Endodermal cell (in vitro differentiated cells): ENCODE measurements at regions not wholly inside any gene's neighbourhood (a gene's known extent, or its start where the extent isn't known, plus 50 kb on each side); places are given as distances from the start of the nearest gene placed in this dataset.

Experiments used
- DNase-seq: peaks from one replicate; pipeline ENCODE4 v3.0.0-alpha.2; 2017
- H3K27ac ChIP-seq: 2 replicates; pipeline ENCODE4 v1.5.1; 2013; ENCODE audit warnings: mild to moderate bottlenecking, low read depth, low read length, moderate library complexity
- H3K27me3 ChIP-seq: 2 replicates; pipeline ENCODE4 v1.6.1; 2013; ENCODE audit warnings: mild to moderate bottlenecking, low read length, moderate library complexity; ENCODE audit not compliant: insufficient read depth, control insufficient read depth, poor library complexity, severe bottlenecking
- H3K36me3 ChIP-seq: 2 replicates; pipeline ENCODE4 v1.7.0; 2013; ENCODE audit warnings: mild to moderate bottlenecking, low read length, moderate library complexity; ENCODE audit not compliant: control insufficient read depth, insufficient read depth
- H3K4me1 ChIP-seq: one replicate; pipeline ENCODE4 v1.7.0; 2013; ENCODE audit warnings: low read length; ENCODE audit not compliant: control insufficient read depth, insufficient read depth
- H3K4me3 ChIP-seq: 2 replicates; pipeline ENCODE4 v1.5.1; 2013; ENCODE audit warnings: mild to moderate bottlenecking, low read length, moderate library complexity
- H3K9ac ChIP-seq: 2 replicates; pipeline ENCODE4 v1.6.1; 2013; ENCODE audit warnings: mild to moderate bottlenecking, low read length, moderate library complexity; ENCODE audit not compliant: poor library complexity, severe bottlenecking; ENCODE audit errors: extremely low read depth
- H3K9me3 ChIP-seq: 2 replicates; pipeline ENCODE4 v1.6.1; 2013; ENCODE audit warnings: mild to moderate bottlenecking, low read length, moderate library complexity; ENCODE audit not compliant: control insufficient read depth
- H3K27ac Mint-ChIP-seq: 2 replicates; pipeline ENCODE4 v1.8.0; 2020; ENCODE audit warnings: mixed read lengths
- H3K27me3 Mint-ChIP-seq: 2 replicates; pipeline ENCODE4 v1.8.0; 2021; ENCODE audit warnings: mild to moderate bottlenecking, mixed read lengths; ENCODE audit not compliant: insufficient read depth
- H3K36me3 Mint-ChIP-seq: 2 replicates; pipeline ENCODE4 v1.8.0; 2020; ENCODE audit warnings: low read depth, mixed read lengths
- H3K4me1 Mint-ChIP-seq: 2 replicates; pipeline ENCODE4 v1.8.0; 2020; ENCODE audit warnings: mixed read lengths
- H3K4me3 Mint-ChIP-seq: 2 replicates; pipeline ENCODE4 v1.8.0; 2020; ENCODE audit warnings: mild to moderate bottlenecking, moderate library complexity, mixed read lengths
- H3K9me3 Mint-ChIP-seq: 2 replicates; pipeline ENCODE4 v1.8.0; 2020; ENCODE audit warnings: mild to moderate bottlenecking, mixed read lengths
- CTCF ChIP-seq: fragments of 200-600 bp; sonication (generic); conservative IDR thresholded peaks from 2 replicates; pipeline ENCODE4 v1.5.0; 2021; ENCODE audit warnings: antibody characterized with exemption, mild to moderate bottlenecking
- WGBS, 2 experiments: methylation state at CpG; one replicate each; pipeline versions ENCODE4 v1.1.5 to v1.1.7; 2013; ENCODE audit warnings: missing lambda C conversion rate in 2 of 2, mixed read lengths in 1 of 2; ENCODE audit not compliant: insufficient coverage in 1 of 2, insufficient read length in 1 of 2; 5-methylcytosine and 5-hydroxymethylcytosine counted together

- 81 to 90% methylated on average over 3 of the region's 3 CpGs for WGBS, 2 experiments
- peaks cover 3% of the 10 kb centered on the region for H3K27me3 Mint-ChIP-seq
- Histone ChIP-seq H3K9ac (no peak overlapping the region), H3K27ac (no peak overlapping the region), H3K27me3 (peaks cover 30% of the 10 kb centered on the region), H3K4me3 (no peak overlapping the region), H3K36me3 (no peaks in the 10 kb centered on the region), H3K9me3 (no peaks in the 10 kb centered on the region), H3K4me1 (no peaks in the 10 kb centered on the region)
- peaks cover 3% of the 10 kb centered on the region for H3K9me3 Mint-ChIP-seq
- no peak overlapping the region for H3K27ac Mint-ChIP-seq
- no peaks in the 10 kb centered on the region for H3K36me3 Mint-ChIP-seq
- TF ChIP-seq CTCF: peak; percentile 39
- H3K4me1 Mint-ChIP-seq: peaks cover 2% of the 10 kb centered on the region
- DNase-seq: no peak
- no peak overlapping the region for H3K4me3 Mint-ChIP-seq
Measured at GRCh38 chr1:219703368-219703639, 90.4 kb upstream of the ZC3H11B start.

GRCh38 chr1:219701476-219701875, 88.6 kb upstream of the ZC3H11B start:
- H3K27me3 Mint-ChIP-seq: peaks cover 3% of the 10 kb centered on the region
- H3K9me3 Mint-ChIP-seq: peaks cover 2% of the 10 kb centered on the region
- Histone ChIP-seq H3K27ac (no peak overlapping the region), H3K27me3 (peaks cover 29% of the 10 kb centered on the region), H3K36me3 (no peaks in the 10 kb centered on the region), H3K9me3 (no peaks in the 10 kb centered on the region), H3K9ac (no peak overlapping the region), H3K4me3 (no peak overlapping the region), H3K4me1 (no peaks in the 10 kb centered on the region)
- no peak overlapping the region for H3K4me3 Mint-ChIP-seq
- DNase-seq: no peak
- no peaks in the 10 kb centered on the region for H3K36me3 Mint-ChIP-seq
- H3K4me1 Mint-ChIP-seq: peaks cover 2% of the 10 kb centered on the region
- TF ChIP-seq CTCF: no peak
- WGBS, 2 experiments: 92 to 97% methylated on average over 2 to 3 of the region's 3 CpGs
- H3K27ac Mint-ChIP-seq: no peak overlapping the region

GRCh38 chr1:219699870-219700269, 87.0 kb upstream of the ZC3H11B start:
- Mint-ChIP-seq H3K27me3 (no peaks in the 10 kb centered on the region), H3K36me3 (no peaks in the 10 kb centered on the region), H3K9me3 (no peaks in the 10 kb centered on the region), H3K4me3 (no peak overlapping the region), H3K27ac (no peak overlapping the region), H3K4me1 (peaks cover 2% of the 10 kb centered on the region)
- DNase-seq: no peak
- H3K27ac ChIP-seq: no peak overlapping the region
- H3K9ac ChIP-seq: no peak overlapping the region
- H3K9me3 ChIP-seq: no peaks in the 10 kb centered on the region
- no peak for TF ChIP-seq CTCF
- no peaks in the 10 kb centered on the region for H3K4me1 ChIP-seq
- H3K36me3 ChIP-seq: no peaks in the 10 kb centered on the region
- 92 to 97% methylated on average over 3 to 5 of the region's 5 CpGs for WGBS, 2 experiments
- peaks cover 21% of the 10 kb centered on the region for H3K27me3 ChIP-seq
- H3K4me3 ChIP-seq: no peak overlapping the region
